ENCODE measurements at regions not wholly inside any gene's neighbourhood (a gene's known extent, or its start where the extent isn't known, plus 50 kb on each side); places are given as distances from the start of the nearest gene placed in this dataset.

- no peaks in the 10 kb centered on the region for H3F3A ChIP-seq (replicated peaks; ENCODE audit: low read depth)
- no peak overlapping the region for H3K27ac ChIP-seq (ENCODE audit: low read depth)
- H4K20me1 ChIP-seq (replicated peaks; ENCODE audit: insufficient read depth), result peaks cover 23% of the 10 kb centered on the region
- Mint-ChIP-seq H3K4me3 (no peak overlapping the region), H3K36me3 (ENCODE audit: low read depth) (peaks cover 28% of the 10 kb centered on the region), H3K27ac (no peak overlapping the region), H3K9me3 (peaks cover 2% of the 10 kb centered on the region; the same call in 1 of the 3 replicates), H3K4me1 (peaks cover 9% of the 10 kb centered on the region), H3K27me3 (ENCODE audit: insufficient read depth, low read depth, poor library complexity) (peaks cover 8% of the 10 kb centered on the region)
- no peaks in the 10 kb centered on the region for H3K27me3 ChIP-seq (ENCODE audit: insufficient read depth)
- no peaks in the 10 kb centered on the region for H3K4me1 ChIP-seq (ENCODE audit: insufficient read depth)
- ATAC-seq (no peak), DNase-seq (ENCODE audit: low spot score) (no peak)
- H3K4me2 ChIP-seq, result no peak overlapping the region
- no peaks in the 10 kb centered on the region for H3K36me3 ChIP-seq (ENCODE audit: insufficient read depth)
- H3K4me3 ChIP-seq, result no peak overlapping the region
- no peaks in the 10 kb centered on the region for H3K9me2 ChIP-seq (ENCODE audit: insufficient read depth)
- H3K79me2 ChIP-seq (replicated peaks; ENCODE audit: insufficient read depth), result peaks cover 40% of the 10 kb centered on the region
- TF ChIP-seq STAT1 (IDR thresholded peaks at IDR 0.05; ENCODE audit: unreplicated experiment) (no peak), ZNF331 (CRISPR knock-in tag; IDR thresholded peaks at IDR 0.05; ENCODE audit: low read depth) (no peak), EZH2 (IDR thresholded peaks at IDR 0.05; ENCODE audit: low read depth, unreplicated experiment) (no peak), POLR2AphosphoS5 (IDR thresholded peaks at IDR 0.05; ENCODE audit: low read depth) (no peak), EZH2phosphoT487 (IDR thresholded peaks at IDR 0.05; ENCODE audit: unreplicated experiment) (no peak), CREB1 (CRISPR knock-in tag; IDR thresholded peaks at IDR 0.05; ENCODE audit: low read depth) (no peak), ETS1 (IDR thresholded peaks at IDR 0.05) (no peak), CTCF (conservative IDR thresholded peaks at IDR 0.05; ENCODE audit: low read depth in 2 of 2) (no peak), ZNF114 (CRISPR knock-in tag; IDR thresholded peaks at IDR 0.05) (no peak), NANOG (IDR thresholded peaks at IDR 0.05; ENCODE audit: borderline replicate concordance) (no peak)
- TF ChIP-seq, protein P1, sequence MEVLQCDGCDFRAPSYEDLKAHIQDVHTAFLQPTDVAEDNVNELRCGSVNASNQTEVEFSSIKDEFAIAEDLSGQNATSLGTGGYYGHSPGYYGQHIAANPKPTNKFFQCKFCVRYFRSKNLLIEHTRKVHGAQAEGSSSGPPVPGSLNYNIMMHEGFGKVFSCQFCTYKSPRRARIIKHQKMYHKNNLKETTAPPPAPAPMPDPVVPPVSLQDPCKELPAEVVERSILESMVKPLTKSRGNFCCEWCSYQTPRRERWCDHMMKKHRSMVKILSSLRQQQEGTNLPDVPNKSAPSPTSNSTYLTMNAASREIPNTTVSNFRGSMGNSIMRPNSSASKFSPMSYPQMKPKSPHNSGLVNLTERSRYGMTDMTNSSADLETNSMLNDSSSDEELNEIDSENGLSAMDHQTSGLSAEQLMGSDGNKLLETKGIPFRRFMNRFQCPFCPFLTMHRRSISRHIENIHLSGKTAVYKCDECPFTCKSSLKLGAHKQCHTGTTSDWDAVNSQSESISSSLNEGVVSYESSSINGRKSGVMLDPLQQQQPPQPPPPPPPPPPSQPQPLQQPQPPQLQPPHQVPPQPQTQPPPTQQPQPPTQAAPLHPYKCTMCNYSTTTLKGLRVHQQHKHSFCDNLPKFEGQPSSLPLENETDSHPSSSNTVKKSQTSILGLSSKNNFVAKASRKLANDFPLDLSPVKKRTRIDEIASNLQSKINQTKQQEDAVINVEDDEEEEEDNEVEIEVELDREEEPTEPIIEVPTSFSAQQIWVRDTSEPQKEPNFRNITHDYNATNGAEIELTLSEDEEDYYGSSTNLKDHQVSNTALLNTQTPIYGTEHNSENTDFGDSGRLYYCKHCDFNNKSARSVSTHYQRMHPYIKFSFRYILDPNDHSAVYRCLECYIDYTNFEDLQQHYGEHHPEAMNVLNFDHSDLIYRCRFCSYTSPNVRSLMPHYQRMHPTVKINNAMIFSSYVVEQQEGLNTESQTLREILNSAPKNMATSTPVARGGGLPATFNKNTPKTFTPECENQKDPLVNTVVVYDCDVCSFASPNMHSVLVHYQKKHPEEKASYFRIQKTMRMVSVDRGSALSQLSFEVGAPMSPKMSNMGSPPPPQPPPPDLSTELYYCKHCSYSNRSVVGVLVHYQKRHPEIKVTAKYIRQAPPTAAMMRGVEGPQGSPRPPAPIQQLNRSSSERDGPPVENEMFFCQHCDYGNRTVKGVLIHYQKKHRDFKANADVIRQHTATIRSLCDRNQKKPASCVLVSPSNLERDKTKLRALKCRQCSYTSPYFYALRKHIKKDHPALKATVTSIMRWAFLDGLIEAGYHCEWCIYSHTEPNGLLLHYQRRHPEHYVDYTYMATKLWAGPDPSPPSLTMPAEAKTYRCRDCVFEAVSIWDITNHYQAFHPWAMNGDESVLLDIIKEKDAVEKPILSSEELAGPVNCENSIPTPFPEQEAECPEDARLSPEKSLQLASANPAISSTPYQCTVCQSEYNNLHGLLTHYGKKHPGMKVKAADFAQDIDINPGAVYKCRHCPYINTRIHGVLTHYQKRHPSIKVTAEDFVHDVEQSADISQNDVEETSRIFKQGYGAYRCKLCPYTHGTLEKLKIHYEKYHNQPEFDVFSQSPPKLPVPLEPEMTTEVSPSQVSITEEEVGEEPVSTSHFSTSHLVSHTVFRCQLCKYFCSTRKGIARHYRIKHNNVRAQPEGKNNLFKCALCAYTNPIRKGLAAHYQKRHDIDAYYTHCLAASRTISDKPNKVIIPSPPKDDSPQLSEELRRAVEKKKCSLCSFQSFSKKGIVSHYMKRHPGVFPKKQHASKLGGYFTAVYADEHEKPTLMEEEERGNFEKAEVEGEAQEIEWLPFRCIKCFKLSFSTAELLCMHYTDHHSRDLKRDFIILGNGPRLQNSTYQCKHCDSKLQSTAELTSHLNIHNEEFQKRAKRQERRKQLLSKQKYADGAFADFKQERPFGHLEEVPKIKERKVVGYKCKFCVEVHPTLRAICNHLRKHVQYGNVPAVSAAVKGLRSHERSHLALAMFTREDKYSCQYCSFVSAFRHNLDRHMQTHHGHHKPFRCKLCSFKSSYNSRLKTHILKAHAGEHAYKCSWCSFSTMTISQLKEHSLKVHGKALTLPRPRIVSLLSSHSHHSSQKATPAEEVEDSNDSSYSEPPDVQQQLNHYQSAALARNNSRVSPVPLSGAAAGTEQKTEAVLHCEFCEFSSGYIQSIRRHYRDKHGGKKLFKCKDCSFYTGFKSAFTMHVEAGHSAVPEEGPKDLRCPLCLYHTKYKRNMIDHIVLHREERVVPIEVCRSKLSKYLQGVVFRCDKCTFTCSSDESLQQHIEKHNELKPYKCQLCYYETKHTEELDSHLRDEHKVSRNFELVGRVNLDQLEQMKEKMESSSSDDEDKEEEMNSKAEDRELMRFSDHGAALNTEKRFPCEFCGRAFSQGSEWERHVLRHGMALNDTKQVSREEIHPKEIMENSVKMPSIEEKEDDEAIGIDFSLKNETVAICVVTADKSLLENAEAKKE (CRISPR knock-in tag; IDR thresholded peaks at IDR 0.05), result no peak
- H2AFZ ChIP-seq, result no peak overlapping the region
Measured at GRCh38 chr11:71192629-71193028, 59.7 kb downstream of the SHANK2 start.
